Embryonic facial prominence (tissue), 1 donor: ENCODE measurements at regions not wholly inside any gene's neighbourhood (a gene's known extent, or its start where the extent isn't known, plus 50 kb on each side); places are given as distances from the start of the nearest gene placed in this dataset.
"Not testable (repeated sequence)": the region's sequence is repeated elsewhere in the genome, so short reads cannot be mapped to it uniquely, and the experiment has no call there.

ENCODE experiments used
- DNase-seq: peaks from one replicate; pipeline ENCODE4 v3.0.0-alpha.2; 2016; ENCODE audit errors: extremely low spot score

GRCh38 chr1:68868606-68869005 is 371.7 kb upstream of the DEPDC1 start:
- DNase-seq, result no peak

- no peak for DNase-seq
These were observed 376.3 kb upstream of the DEPDC1 start for GRCh38 chr1:68873144-68873543.

GRCh38 chr1:68881330-68882194 is 384.7 kb upstream of the DEPDC1 start:
- DNase-seq, result not testable (repeated sequence)

DNA sequence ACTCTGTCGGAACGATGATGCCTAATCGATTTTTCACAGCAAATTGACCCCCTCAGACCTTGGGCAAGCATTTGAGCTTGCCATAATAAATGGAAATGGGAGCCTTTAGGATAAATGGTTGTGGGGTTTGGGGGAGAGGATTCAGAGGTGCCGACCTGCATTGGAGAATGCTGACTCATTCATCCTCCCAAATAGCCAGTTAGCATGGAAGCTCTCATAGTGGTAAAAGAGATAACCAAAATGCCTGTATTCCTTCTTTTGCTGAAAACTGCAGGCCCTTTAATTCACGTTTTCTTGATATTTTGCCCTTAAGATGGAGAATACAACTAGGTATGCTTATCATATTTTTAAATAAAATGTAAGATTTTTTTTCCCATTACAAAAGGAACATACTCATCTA is 392.6 kb upstream of the DEPDC1 start:
- DNase-seq, result no peak

- no peak for DNase-seq
These were observed 393.9 kb upstream of the DEPDC1 start for GRCh38 chr1:68890736-68891135.

- no peak for DNase-seq
These were observed 407.6 kb upstream of the DEPDC1 start for GRCh38 chr1:68904477-68904876.

DNA sequence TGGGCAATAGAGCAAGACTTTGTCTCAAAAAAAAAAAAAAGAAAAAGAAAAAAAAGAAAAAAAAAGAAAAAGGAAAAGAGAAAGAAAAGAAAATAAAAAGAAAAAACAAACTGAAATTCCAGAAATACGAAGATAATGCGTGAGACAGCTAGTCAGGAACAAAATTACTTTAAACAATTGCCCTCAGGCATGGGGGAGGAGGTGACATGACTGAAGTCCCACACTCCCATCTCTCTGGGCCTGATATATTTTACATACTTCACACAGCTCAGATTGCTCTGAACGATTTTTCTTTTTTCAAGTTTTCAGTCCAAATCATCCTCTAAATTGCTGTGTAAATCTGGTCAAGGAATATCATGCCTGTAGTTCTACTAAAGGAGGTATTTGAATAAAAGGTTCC is 409.5 kb upstream of the DEPDC1 start:
- DNase-seq, result no peak

DNA sequence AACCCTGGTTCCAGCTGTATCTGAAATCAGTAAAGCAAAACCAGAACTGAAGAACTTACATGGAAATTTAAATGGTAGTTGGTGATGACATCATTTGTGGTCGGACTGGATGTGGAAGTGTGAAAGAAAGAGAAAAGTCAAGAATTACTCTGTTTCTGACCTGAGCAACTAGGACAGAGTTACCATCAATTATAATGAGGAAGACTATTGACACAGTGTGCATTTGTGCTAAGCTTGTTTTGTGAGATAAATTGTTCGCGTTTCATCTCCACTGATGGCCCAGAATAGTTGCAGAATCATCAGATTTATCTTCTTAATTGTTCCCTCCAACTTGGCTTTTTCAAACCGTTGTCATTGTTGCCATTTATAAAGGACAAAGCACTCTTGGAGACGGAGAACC is 410.6 kb upstream of the DEPDC1 start:
- DNase-seq, result no peak

GRCh38 chr1:68908316-68908715 is 411.4 kb upstream of the DEPDC1 start:
- no peak for DNase-seq

- DNase-seq, result no peak
These were observed 419.5 kb upstream of the DEPDC1 start for GRCh38 chr1:68916221-68916902.

- DNase-seq, result no peak
These were observed 420.6 kb upstream of the DEPDC1 start for GRCh38 chr1:68917456-68917855.

DNA sequence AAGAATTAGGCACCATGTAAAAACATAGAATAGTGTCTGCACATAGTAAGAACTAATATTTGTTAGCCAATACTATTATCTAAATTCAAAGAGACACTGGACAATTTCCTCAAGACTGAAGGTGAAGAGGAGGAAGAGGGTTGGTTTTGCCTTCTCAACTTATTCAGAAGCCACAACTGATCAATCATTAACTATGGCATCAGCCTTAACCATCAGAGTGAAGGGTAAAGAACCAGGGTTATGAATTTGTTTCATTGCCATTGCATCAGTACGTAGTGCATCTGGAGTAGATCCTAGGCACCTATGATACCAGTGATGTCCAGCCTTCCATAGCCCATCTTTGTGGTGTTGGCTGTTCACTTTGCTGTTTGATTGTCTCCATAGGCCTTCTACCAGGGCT is 421.7 kb upstream of the DEPDC1 start:
- DNase-seq, result no peak

DNA sequence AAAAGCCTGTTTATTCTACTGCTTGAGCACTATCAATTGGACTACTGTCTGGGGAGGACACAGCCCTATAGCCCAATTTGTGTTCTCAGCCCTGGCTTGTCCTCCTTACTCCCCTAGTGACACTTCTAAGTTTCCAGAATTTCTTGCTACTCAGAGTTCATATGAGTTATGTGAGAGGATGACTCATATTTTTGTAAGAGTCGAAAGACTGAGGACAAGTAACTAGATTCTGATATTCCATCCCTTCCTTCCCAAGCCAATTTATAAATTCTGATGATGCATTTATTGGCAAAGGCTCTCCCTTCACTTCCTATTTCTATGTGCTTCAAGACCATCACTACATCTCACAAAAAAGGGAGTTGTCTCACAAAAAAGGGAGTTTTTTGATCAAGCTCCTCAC is 422.2 kb upstream of the DEPDC1 start:
- DNase-seq, result no peak

- not testable (repeated sequence) for DNase-seq
These were observed 426.7 kb upstream of the DEPDC1 start for GRCh38 chr1:68923475-68924088.

- no peak for DNase-seq
These were observed 433.2 kb upstream of the DEPDC1 start for GRCh38 chr1:68930101-68930500.

DNA sequence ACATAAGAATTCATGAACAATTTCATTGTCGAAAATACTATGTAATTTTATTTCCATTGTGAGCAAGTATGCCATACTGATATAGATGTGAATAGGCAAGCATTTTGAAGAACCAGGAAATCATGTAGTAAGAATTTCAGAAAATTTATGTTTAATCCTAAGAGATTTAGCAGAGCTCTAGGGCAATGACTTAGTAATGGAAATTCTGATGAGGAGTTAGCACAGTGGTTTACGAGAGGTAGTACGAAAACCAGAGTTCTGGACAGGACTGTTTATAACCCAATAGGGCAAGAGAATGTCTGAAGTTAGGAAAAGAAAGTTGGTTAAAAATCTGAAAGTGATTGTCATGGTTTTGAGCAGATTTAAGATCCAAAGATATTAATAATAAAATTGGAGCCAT is 439.6 kb upstream of the DEPDC1 start:
- DNase-seq, result no peak

GRCh38 chr1:68938051-68938666 is 441.3 kb upstream of the DEPDC1 start:
- no peak for DNase-seq

DNA sequence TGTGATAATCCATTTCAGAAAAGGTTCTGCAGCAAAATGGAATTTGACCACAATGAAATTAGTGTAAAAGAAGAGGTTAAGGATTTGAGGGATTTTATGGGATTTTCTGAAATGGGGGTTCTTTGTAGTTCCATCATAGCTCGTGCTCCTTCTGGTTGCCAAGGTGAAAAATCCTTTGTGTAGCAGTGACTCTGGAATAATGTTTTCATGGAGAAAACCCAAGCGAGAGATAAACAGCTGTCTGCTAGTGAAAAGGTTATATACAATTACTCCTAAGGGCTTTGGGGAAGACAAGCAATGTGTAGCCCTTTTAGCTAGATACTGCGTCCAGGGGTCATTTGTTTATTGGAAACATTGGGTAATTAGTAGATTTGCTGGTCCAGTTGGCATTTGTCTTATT is 453.2 kb upstream of the DEPDC1 start:
- DNase-seq, result no peak

DNA sequence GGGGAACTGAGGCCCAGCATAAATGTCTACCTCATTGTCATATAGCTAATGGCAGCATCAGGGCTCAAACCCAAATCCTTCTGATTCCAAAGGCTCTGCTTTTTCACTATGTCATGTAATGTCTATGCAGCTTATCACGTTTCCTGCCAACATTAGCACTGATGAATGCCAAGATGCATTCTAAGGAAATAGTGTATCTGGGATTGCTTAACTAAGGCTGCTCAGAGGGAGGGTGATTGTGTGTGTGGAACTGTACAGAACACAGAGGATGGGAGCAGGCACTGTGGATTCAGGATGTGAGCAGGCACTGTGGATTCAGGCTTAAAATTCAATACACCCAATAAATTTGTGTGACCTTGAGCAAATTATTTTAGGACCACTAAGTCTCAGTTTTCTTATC is 456.4 kb upstream of the DEPDC1 start:
- DNase-seq, result no peak

GRCh38 chr1:68954841-68955240 is 458.0 kb upstream of the DEPDC1 start:
- no peak for DNase-seq

DNA sequence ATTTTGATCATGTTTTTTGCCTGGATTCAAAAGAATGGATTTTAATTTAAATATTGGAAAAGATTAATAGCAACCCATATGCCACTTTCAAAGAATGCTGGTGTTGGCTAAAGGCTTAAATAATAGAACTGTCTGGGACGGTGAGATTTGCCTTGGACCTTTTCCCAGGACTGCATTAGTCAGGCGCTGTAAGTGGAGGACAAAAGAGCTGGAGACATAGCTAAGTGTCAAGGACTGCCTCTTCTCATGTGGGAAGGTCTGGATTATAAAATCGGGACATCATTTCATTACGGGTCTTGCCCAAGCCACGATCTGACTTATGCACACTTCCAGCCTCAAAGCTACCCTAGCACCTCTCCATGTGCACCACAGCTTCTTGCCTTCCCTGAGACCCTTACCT is 458.5 kb upstream of the DEPDC1 start:
- DNase-seq, result no peak

DNA sequence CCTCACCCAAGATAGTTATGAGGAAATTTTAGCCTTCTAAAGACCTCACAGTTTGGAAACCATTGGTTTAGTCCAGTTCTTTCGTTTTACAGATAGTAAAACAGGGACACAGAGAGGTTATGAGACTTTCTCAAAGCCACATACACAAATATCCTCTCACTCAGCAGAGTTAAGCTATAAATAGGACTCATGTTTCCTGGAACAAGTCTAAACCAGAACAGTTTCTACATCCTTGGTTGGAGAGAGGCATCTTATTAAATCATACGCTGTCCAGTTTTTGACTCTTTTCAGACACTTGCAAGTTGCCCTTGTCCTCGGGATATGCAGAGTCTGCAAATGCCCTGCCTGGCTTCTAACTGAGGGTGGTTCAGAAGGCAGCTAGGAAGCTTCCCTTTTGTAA is 462.1 kb upstream of the DEPDC1 start:
- no peak for DNase-seq
